K562 (cell line): ENCODE measurements at regions not wholly inside any gene's neighbourhood (a gene's known extent, or its start where the extent isn't known, plus 50 kb on each side); places are given as distances from the start of the nearest gene placed in this dataset.

Experiments
- ATAC-seq: fragments of 200-7000 bp; cut with Tn5 transposase; 3 replicates; pipeline ENCODE4 v1.9.1; 2020; ENCODE audit warnings: moderate library complexity
- BruUV-seq: library from RNA; stranded (reverse); fragments of 400-500 nt; replicated peaks from 2 replicates; lab custom pipeline; 2021; lab: Mats Ljungman, UMichigan
- CTCF ChIA-PET: fragments of 300-600 bp; formaldehyde crosslinking; extraction: SDS; loops from one replicate; lab custom pipeline; 2021; ENCODE audit warnings: low intra/inter-chr PET ratio; lab: Yijun Ruan, JAX
- POLR2A ChIA-PET: fragments of 300-600, 350-650 bp; sonication (Branson Sonifier 250); formaldehyde crosslinking; extraction: SDS; loops from one replicate; lab custom pipeline; 2021; ENCODE audit warnings: antibody characterized with exemption, inconsistent platforms; lab: Yijun Ruan, JAX
- DNase-seq, 4 experiments: peaks; one replicate each; pipeline versions ENCODE4 v3.0.0 to v3.0.0-alpha.2; 2011 to 2018; ENCODE audit warnings: low spot score in 3 of 4, mixed read lengths in 3 of 4; ENCODE audit errors: extremely low read depth in 1 of 4
- FAIRE-seq: peaks from 2 replicates; lab custom pipeline; 2011; peaks lifted over from hg19 to GRCh38; lab: Jason Lieb, UNC
- H2AFZ ChIP-seq: 2 replicates; pipeline ENCODE4 v1.6.0; 2011; ENCODE audit warnings: low read depth, low read length, control low read depth, inconsistent platforms
- H3K27ac ChIP-seq: fragments of 200-600 bp; 3 replicates; pipeline ENCODE4 v1.8.0; 2011; ENCODE audit warnings: low read depth, mild to moderate bottlenecking, control low read depth, inconsistent platforms, low read length, moderate library complexity, mixed read lengths; ENCODE audit errors: extremely low read depth
- H3K27me3 ChIP-seq, 2 experiments: fragments of 300-600 bp in 1 of 2; 2 replicates in 1 of 2; 3 replicates in 1 of 2; pipeline versions ENCODE4 v1.6.0 to v1.8.0; 2011; ENCODE audit warnings: inconsistent platforms in 2 of 2, low read length in 2 of 2, mild to moderate bottlenecking in 1 of 2, mixed read lengths in 1 of 2, moderate library complexity in 1 of 2; ENCODE audit not compliant: control insufficient read depth in 2 of 2, insufficient read depth in 2 of 2
- H3K36me3 ChIP-seq: fragments of 300-600 bp; 3 replicates; pipeline ENCODE4 v1.8.0; 2011; ENCODE audit warnings: mild to moderate bottlenecking, low read length, inconsistent platforms; ENCODE audit not compliant: control insufficient read depth, insufficient read depth
- H3K4me1 ChIP-seq, 2 experiments: fragments of 200-600 bp in 1 of 2; replicated peaks in 1 of 2; 2 replicates in 1 of 2; 3 replicates in 1 of 2; pipeline versions ENCODE4 v1.5.1 to v1.8.0; 2011; ENCODE audit warnings: inconsistent platforms in 2 of 2, low read length in 2 of 2, mild to moderate bottlenecking in 1 of 2, mixed read lengths in 1 of 2, moderate library complexity in 1 of 2; ENCODE audit not compliant: control insufficient read depth in 2 of 2, insufficient read depth in 2 of 2
- H3K4me2 ChIP-seq: 2 replicates; pipeline ENCODE4 v1.6.1; 2011; ENCODE audit warnings: low read length, control low read depth, inconsistent platforms, mixed read lengths; ENCODE audit not compliant: insufficient read depth
- H3K4me3 ChIP-seq: fragments of 200-600 bp; sonication (generic), shearing (Covaris generic); 2 replicates; pipeline ENCODE4 v1.5.1; 2016; ENCODE audit warnings: control low read depth, inconsistent platforms
- H3K79me2 ChIP-seq: fragments of 200-600 bp; 3 replicates; pipeline ENCODE4 v1.8.0; 2011; ENCODE audit warnings: low read length, inconsistent platforms; ENCODE audit not compliant: control insufficient read depth, insufficient read depth
- H3K9ac ChIP-seq, 2 experiments: 2 replicates each; pipeline versions ENCODE4 v1.6.0 to v1.6.1; 2011; ENCODE audit warnings: low read depth in 2 of 2, low read length in 2 of 2, control low read depth in 1 of 2, inconsistent platforms in 1 of 2, mild to moderate bottlenecking in 1 of 2, mixed read lengths in 1 of 2; ENCODE audit not compliant: insufficient read depth in 1 of 2
- H3K9me1 ChIP-seq: one replicate; pipeline ENCODE4 v1.6.0; 2011; ENCODE audit warnings: inconsistent platforms, mild to moderate bottlenecking, low read length, moderate library complexity; ENCODE audit not compliant: control insufficient read depth, insufficient read depth
- H3K9me3 ChIP-seq: replicated peaks from 2 replicates; pipeline ENCODE4 v1.5.1; 2011; ENCODE audit warnings: low read depth, low read length, inconsistent platforms; ENCODE audit not compliant: control insufficient read depth, insufficient read depth
- H4K20me1 ChIP-seq: replicated peaks from 2 replicates; pipeline ENCODE4 v1.6.1; 2011; ENCODE audit warnings: low read length, inconsistent platforms, mixed read lengths; ENCODE audit not compliant: control insufficient read depth, insufficient read depth
- E2F4 ChIP-seq: sonication (generic); formaldehyde crosslinking; IDR thresholded peaks from 2 replicates; pipeline ENCODE4 v1.8.0; 2022; ENCODE audit warnings: mild to moderate bottlenecking, low read depth, missing genetic modification reagents
- HDGF ChIP-seq: fragments of 450-650 bp; IDR thresholded peaks from 2 replicates; pipeline ENCODE4 v1.6.1; 2016
- IRF2 ChIP-seq: sonication (generic); formaldehyde crosslinking; IDR thresholded peaks from 2 replicates; pipeline ENCODE4 v1.8.1; 2022; ENCODE audit warnings: mild to moderate bottlenecking, missing genetic modification reagents
- NFATC3 ChIP-seq: fragments of 450-650 bp; IDR thresholded peaks from 2 replicates; pipeline ENCODE4 v1.6.1; 2017; ENCODE audit warnings: mild to moderate bottlenecking
- PHF20 ChIP-seq: fragments of 450-650 bp; IDR thresholded peaks from 2 replicates; pipeline ENCODE4 v1.6.1; 2018; ENCODE audit not compliant: partially characterized antibody
- SAFB2 ChIP-seq: fragments of 200-400 bp; formaldehyde crosslinking; IDR thresholded peaks from 2 replicates; pipeline ENCODE4 v1.6.1; 2018; ENCODE audit warnings: borderline replicate concordance, low read length, low read depth, moderate library complexity; ENCODE audit not compliant: severe bottlenecking
- SIN3B ChIP-seq: fragments of 450-650 bp; IDR thresholded peaks from 2 replicates; pipeline ENCODE4 v1.6.1; 2017; ENCODE audit warnings: low read depth, mild to moderate bottlenecking, moderate library complexity
- TCF7 ChIP-seq: sonication (generic); IDR thresholded peaks from 2 replicates; pipeline ENCODE4 v1.6.1; 2016; ENCODE audit warnings: antibody characterized with exemption, borderline replicate concordance
- ZZZ3 ChIP-seq: fragments of 450-650 bp; IDR thresholded peaks from 2 replicates; pipeline ENCODE4 v1.6.1; 2016; ENCODE audit warnings: antibody characterized with exemption, mild to moderate bottlenecking, moderate library complexity
- whole genome bisulfite sequencing: fragments of 100-300 bp; shearing (Covaris generic); methylation state at CpG from one replicate; pipeline ENCODE4 v1.1.6; 2016; ENCODE audit warnings: low coverage, mixed read lengths; ENCODE audit not compliant: insufficient coverage; ENCODE audit errors: missing lambda C conversion rate; 5-methylcytosine and 5-hydroxymethylcytosine counted together
- in situ Hi-C: fragments of 300-500 bp; cut with MboI; formaldehyde crosslinking; loops from 4 replicates; pipeline ENCODE4 v1.15.0; 2018; ENCODE audit warnings: inconsistent platforms, mixed read lengths
- intact Hi-C: fragments of 100-400 bp; cut with micrococcal nuclease; formaldehyde crosslinking; loops from 2 replicates; pipeline ENCODE4 v1.14.2; 2022

GRCh38 chr10:3433988-3434387 is 261.4 kb upstream of the PITRM1 start:
- ChIA-PET POLR2A (interaction anchor here (0.8 to 1.4 kb wide), 2 partner anchors 20 to 31 kb away, joined by 3 to 4 read pairs; no protein-coding TSS in a partner anchor), CTCF (no interaction called here)

More at GRCh38 chr10:3433988-3434387, 261.4 kb upstream of the PITRM1 start:
- Histone ChIP-seq H4K20me1 (no peaks in the 10 kb centered on the region), H3K9me3 (no peaks in the 10 kb centered on the region), H3K27ac (no peak overlapping the region), H3K4me2 (no peak overlapping the region), H3K36me3 (no peaks in the 10 kb centered on the region), H3K4me1 (no peaks in the 10 kb centered on the region), H3K27me3 (peaks cover 4 to 13% of the 10 kb centered on the region in 2 experiments; a peak in 3 of 5 replicates), H2AFZ (no peak overlapping the region), H3K4me3 (no peak overlapping the region), H3K9ac (no peak overlapping the region), H3K79me2 (no peaks in the 10 kb centered on the region), H3K9me1 (no peaks in the 10 kb centered on the region)
- FAIRE-seq (no peak), ATAC-seq (no peak), DNase-seq (no peak)
- TF ChIP-seq E2F4 (no peak), SAFB2 (no peak), IRF2 (CRISPR knock-in tag) (no peak), SIN3B (no peak), PHF20 (no peak), NFATC3 (no peak), ZZZ3 (no peak), HDGF (no peak), TCF7 (no peak)
- 14% methylated on average over 6 of the region's 6 CpGs for WGBS
- in situ Hi-C loops: no loop called here
- intact Hi-C loops: no loop called here
- BruUV-seq: no TSS peak
